Tibial artery (tissue), 4 donors: ENCODE measurements at regions not wholly inside any gene's neighbourhood (a gene's known extent, or its start where the extent isn't known, plus 50 kb on each side); places are given as distances from the start of the nearest gene placed in this dataset.
"Not testable (repeated sequence)": the region's sequence is repeated elsewhere in the genome, so short reads cannot be mapped to it uniquely, and the experiment has no call there.

Experiments used
- DNase-seq, 2 donors: peaks; one replicate each; pipeline ENCODE4 v3.0.0-alpha.2; 2019
- H3K27ac ChIP-seq, 2 donors: fragments of 200-600 bp; sonication (generic) in 1 of 2; 1 replicate in 1 of 2; 2 replicates in 1 of 2; pipeline ENCODE4 v1.5.1; 2018 to 2019; ENCODE audit warnings: mild to moderate bottlenecking in 1 of 2
- H3K27me3 ChIP-seq, 2 donors: fragments of 200-600 bp; sonication (generic) in 1 of 2; one replicate each; pipeline versions ENCODE4 v1.5.1 to v1.6.0; 2016 to 2019
- H3K36me3 ChIP-seq, 3 donors: fragments of 200-600 bp; sonication (generic) in 2 of 3; one replicate each; pipeline ENCODE4 v1.5.1; 2016 to 2019; ENCODE audit warnings: mild to moderate bottlenecking in 2 of 3
- H3K4me1 ChIP-seq, 4 donors: fragments of 200-600 bp; sonication (generic) in 2 of 4; 1 replicate in 3 of 4; 2 replicates in 1 of 4; pipeline ENCODE4 v1.5.1; 2016 to 2019
- H3K4me3 ChIP-seq, 2 donors: fragments of 200-600 bp; sonication (generic) in 1 of 2; 1 replicate in 1 of 2; 2 replicates in 1 of 2; pipeline ENCODE4 v1.5.1; 2018 to 2019; ENCODE audit warnings: mild to moderate bottlenecking in 2 of 2
- H3K9me3 ChIP-seq, 3 donors: fragments of 200-600 bp; sonication (generic) in 1 of 3; one replicate each; pipeline ENCODE4 v1.5.1; 2016 to 2019
- intact Hi-C: fragments of 100-400 bp; cut with DNase I; formaldehyde crosslinking; loops from one replicate; pipeline ENCODE4 v1.15.0; 2023; ENCODE audit warnings: low total_unique reads
- TF ChIP-seq, protein P1 (sequence below), 2 experiments: fragments of 200-600 bp in 1 of 2; fragments of 450-650 bp in 1 of 2; IDR thresholded peaks; one replicate each; pipeline ENCODE4 v1.5.1; 2017 to 2019; ENCODE audit warnings: antibody characterized with exemption in 2 of 2, mild to moderate bottlenecking in 1 of 2, moderate library complexity in 1 of 2

DNA sequence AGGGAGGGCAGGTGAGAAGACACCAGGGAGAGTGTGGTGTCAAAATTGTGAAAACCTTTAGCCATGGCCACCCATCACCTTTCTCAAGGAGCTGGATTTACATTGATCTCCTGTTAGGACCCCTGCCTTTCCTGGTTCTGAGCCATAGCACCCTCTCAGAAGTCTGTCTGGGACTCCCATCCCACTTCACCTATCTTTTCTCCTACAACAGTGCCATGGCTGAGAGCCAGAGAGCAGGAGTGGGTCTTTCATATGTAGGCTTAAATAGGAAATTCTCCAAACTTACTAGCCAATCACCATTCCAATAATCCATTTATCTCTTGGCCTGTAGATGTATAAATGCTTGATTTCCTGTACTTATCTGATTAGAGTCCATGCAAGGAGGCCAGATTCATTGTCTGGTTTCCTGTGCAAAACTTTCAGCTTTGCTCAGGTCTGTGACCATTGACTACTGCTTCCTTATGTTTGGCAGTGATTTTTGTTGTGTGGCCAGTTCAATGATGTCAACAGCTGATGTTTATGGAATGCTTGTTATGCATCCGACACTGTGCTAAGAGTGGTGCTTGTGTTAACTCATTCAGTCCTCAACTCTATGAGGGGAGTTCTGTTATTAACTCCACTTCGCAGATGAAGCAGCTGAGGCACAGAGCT, 57.6 kb upstream of the IGFBP5 start:
- H3K4me1 ChIP-seq, result peaks cover 0 to 6% (median 0%) of the 10 kb centered on the region in 4 donors
- no peak for DNase-seq
- no peaks in the 10 kb centered on the region for H3K36me3 ChIP-seq
- H3K27ac ChIP-seq, result no peak overlapping the region
- TF ChIP-seq, protein P1, sequence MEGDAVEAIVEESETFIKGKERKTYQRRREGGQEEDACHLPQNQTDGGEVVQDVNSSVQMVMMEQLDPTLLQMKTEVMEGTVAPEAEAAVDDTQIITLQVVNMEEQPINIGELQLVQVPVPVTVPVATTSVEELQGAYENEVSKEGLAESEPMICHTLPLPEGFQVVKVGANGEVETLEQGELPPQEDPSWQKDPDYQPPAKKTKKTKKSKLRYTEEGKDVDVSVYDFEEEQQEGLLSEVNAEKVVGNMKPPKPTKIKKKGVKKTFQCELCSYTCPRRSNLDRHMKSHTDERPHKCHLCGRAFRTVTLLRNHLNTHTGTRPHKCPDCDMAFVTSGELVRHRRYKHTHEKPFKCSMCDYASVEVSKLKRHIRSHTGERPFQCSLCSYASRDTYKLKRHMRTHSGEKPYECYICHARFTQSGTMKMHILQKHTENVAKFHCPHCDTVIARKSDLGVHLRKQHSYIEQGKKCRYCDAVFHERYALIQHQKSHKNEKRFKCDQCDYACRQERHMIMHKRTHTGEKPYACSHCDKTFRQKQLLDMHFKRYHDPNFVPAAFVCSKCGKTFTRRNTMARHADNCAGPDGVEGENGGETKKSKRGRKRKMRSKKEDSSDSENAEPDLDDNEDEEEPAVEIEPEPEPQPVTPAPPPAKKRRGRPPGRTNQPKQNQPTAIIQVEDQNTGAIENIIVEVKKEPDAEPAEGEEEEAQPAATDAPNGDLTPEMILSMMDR (IDR thresholded peaks at IDR 0.05), result no peak
- no peak overlapping the region for H3K4me3 ChIP-seq
- no peaks in the 10 kb centered on the region for H3K9me3 ChIP-seq
- no peaks in the 10 kb centered on the region for H3K27me3 ChIP-seq
- intact Hi-C loops, result no loop called here

DNA sequence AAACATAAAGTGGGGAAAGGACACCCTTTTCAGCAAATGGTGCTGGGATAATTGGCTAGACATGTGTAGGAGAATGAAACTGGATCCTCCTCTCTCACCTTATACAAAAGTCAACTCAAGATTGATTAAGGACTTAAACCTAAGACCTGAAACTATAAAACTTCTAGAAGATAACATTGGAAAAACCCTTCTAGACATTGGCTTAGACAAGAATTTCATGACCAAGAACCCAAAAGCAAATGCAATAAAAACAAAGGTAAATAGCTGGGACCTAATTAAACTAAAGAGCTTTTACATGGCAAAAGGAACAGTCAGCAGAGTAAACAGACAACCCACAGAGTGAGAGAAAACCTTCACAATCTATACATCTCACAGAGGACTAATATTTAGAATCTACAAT, 55.4 kb upstream of the IGFBP5 start:
- H3K9me3 ChIP-seq, intact Hi-C loops, DNase-seq, H3K4me3 ChIP-seq, H3K27me3 ChIP-seq, H3K27ac ChIP-seq, H3K4me1 ChIP-seq, H3K36me3 ChIP-seq: not testable (repeated sequence)

DNA sequence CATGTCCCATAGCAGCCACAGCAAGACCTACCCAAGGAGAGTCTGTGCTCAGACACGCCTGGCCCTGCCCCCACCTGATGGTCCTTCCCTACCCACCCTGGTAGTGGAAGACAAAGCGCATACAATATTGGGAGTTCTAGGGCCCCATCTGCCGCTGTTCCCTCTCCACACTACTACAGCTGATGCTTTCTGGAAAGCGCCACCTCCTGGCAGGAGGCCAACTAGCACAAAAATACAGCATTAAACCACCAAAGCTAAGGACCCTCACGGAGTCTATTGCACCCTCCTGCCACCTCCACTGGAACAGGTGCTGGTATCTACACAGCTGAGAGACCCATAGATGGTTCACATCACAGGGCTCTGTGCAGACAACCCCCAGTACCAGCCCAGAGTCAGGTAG, 50.9 kb upstream of the IGFBP5 start:
- intact Hi-C loops, H3K36me3 ChIP-seq, H3K9me3 ChIP-seq: not testable (repeated sequence)

DNA sequence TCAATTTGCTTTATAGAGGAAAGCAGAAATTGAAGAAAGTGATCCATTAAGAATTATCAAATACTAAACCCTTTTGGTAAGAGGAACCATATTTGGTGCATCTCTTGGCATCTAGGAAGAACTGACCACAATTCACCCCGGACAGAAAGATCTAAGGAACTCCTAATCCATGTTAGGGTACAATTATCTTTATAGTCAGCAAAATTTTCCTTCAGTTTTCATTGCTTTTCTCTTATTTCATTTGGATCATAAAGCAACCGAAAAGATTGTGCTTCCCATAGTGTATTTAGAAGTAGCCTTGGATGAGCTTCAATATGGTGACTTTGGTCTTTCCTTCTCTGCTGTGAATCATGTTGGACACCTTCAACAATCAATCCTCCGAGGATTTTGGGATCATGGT, 50.1 kb upstream of the IGFBP5 start:
- Histone ChIP-seq H3K36me3 (no peaks in the 10 kb centered on the region), H3K4me1 (peaks cover 0 to 8% (median 3%) of the 10 kb centered on the region in 4 donors), H3K4me3 (no peak overlapping the region), H3K27me3 (no peaks in the 10 kb centered on the region), H3K27ac (no peak overlapping the region), H3K9me3 (no peaks in the 10 kb centered on the region)
- TF ChIP-seq, protein P1 (IDR thresholded peaks at IDR 0.05), result no peak
- no peak for DNase-seq
- intact Hi-C loops, result no loop called here

More for the DNA sequence above, 50.9 kb upstream of the IGFBP5 start:
- H3K4me1 ChIP-seq, DNase-seq, H3K27me3 ChIP-seq, H3K4me3 ChIP-seq, H3K27ac ChIP-seq: not testable (repeated sequence)
